PC-3 (cell line): ENCODE measurements at regions not wholly inside any gene's neighbourhood (a gene's known extent, or its start where the extent isn't known, plus 50 kb on each side); places are given as distances from the start of the nearest gene placed in this dataset.

ENCODE experiments used
- ATAC-seq: fragments of 200-7000 bp; cut with Tn5 transposase; 2 replicates; pipeline ENCODE4 v1.9.1; 2020; ENCODE audit warnings: mild to moderate bottlenecking, moderate library complexity
- BruUV-seq: library from RNA; stranded (reverse); fragments of 400-500 nt; replicated peaks from 2 replicates; lab custom pipeline; 2021; lab: Mats Ljungman, UMichigan
- CTCF ChIA-PET: fragments of 300-600 bp; sonication (Branson Sonifier 250); formaldehyde crosslinking; loops from one replicate; lab custom pipeline; 2022; ENCODE audit warnings: antibody characterized with exemption; lab: Charles Lee
- POLR2A ChIA-PET: fragments of 300-600 bp; sonication (Branson Sonifier 250); formaldehyde crosslinking; loops from one replicate; lab custom pipeline; 2022; ENCODE audit warnings: antibody characterized with exemption; ENCODE audit not compliant: unreplicated experiment; lab: Charles Lee
- DNase-seq: peaks from one replicate; pipeline ENCODE4 v3.0.0-alpha.2; 2015
- H2AFZ ChIP-seq: fragments of 300-600 bp; sonication (generic); 2 replicates; pipeline ENCODE4 v1.6.0; 2016; ENCODE audit warnings: antibody characterized with exemption, low read length
- H3F3A ChIP-seq: fragments of 300-600 bp; sonication (generic); one replicate; pipeline ENCODE4 v1.6.0; 2017; ENCODE audit warnings: antibody characterized with exemption, low read length, control low read depth, mild to moderate bottlenecking; ENCODE audit not compliant: unreplicated experiment
- H3K27ac ChIP-seq: fragments of 300-600 bp; sonication (generic); 2 replicates; pipeline ENCODE4 v1.5.1; 2016; ENCODE audit warnings: mild to moderate bottlenecking, low read length
- H3K27me3 ChIP-seq: fragments of 300-600 bp; sonication (generic); 2 replicates; pipeline ENCODE4 v1.6.1; 2016; ENCODE audit warnings: low read length, mixed read lengths
- H3K36me3 ChIP-seq: fragments of 300-600 bp; sonication (generic); 2 replicates; pipeline ENCODE4 v1.6.1; 2016; ENCODE audit warnings: low read depth, mixed run types, low read length, mixed read lengths
- H3K4me1 ChIP-seq: fragments of 300-600 bp; sonication (generic); 2 replicates; pipeline ENCODE4 v1.5.1; 2016; ENCODE audit warnings: low read length; ENCODE audit not compliant: insufficient read depth
- H3K4me2 ChIP-seq: fragments of 300-600 bp; sonication (generic); 2 replicates; pipeline ENCODE4 v1.6.0; 2016; ENCODE audit warnings: low read length
- H3K4me3 ChIP-seq: fragments of 300-600 bp; sonication (generic); 2 replicates; pipeline ENCODE4 v1.5.1; 2016; ENCODE audit warnings: mild to moderate bottlenecking, low read length, mixed read lengths
- H3K79me2 ChIP-seq: fragments of 300-600 bp; sonication (generic); 2 replicates; pipeline ENCODE4 v1.6.1; 2017; ENCODE audit warnings: low read length, mixed read lengths
- H3K9ac ChIP-seq: fragments of 300-600 bp; sonication (generic); 2 replicates; pipeline ENCODE4 v1.6.0; 2016; ENCODE audit warnings: mild to moderate bottlenecking, low read length
- H3K9me2 ChIP-seq: fragments of 300-600 bp; sonication (generic); replicated peaks from 2 replicates; pipeline ENCODE4 v1.6.1; 2016; ENCODE audit warnings: mixed run types, low read length, mixed read lengths
- H3K9me3 ChIP-seq: fragments of 300-600 bp; sonication (generic); 2 replicates; pipeline ENCODE4 v1.6.1; 2016; ENCODE audit warnings: low read length, mixed read lengths
- H4K20me1 ChIP-seq: fragments of 300-600 bp; sonication (generic); 2 replicates; pipeline ENCODE4 v1.6.1; 2016; ENCODE audit warnings: low read length, mixed read lengths
- EZH2 ChIP-seq: fragments of 300-600 bp; sonication (generic); IDR thresholded peaks from one replicate; pipeline ENCODE4 v1.6.1; 2017; ENCODE audit warnings: antibody characterized with exemption, mild to moderate bottlenecking, low read length; ENCODE audit not compliant: unreplicated experiment
- EZH2phosphoT487 ChIP-seq: fragments of 300-600 bp; sonication (generic); IDR thresholded peaks from 2 replicates; pipeline ENCODE4 v1.6.1; 2018; ENCODE audit warnings: mild to moderate bottlenecking, antibody characterized with exemption, low read length, borderline replicate concordance
- intact Hi-C: fragments of 100-400 bp; cut with micrococcal nuclease; formaldehyde crosslinking; loops from 2 replicates; pipeline ENCODE4 v1.9.0; 2023
- TF ChIP-seq, protein P1 (sequence below): fragments of 300-600 bp; sonication (generic); conservative IDR thresholded peaks from 2 replicates; pipeline ENCODE4 v1.5.1; 2017; ENCODE audit warnings: antibody characterized with exemption, low read depth, mild to moderate bottlenecking, low read length

GRCh38 chr11:109338131-109338530 is 83.9 kb upstream of the C11orf87 start:
- H3K79me2 ChIP-seq: no peaks in the 10 kb centered on the region
- no peaks in the 10 kb centered on the region for H3K9me3 ChIP-seq
- intact Hi-C loops: no loop called here
- no peak overlapping the region for H3K4me3 ChIP-seq
- POLR2A ChIA-PET: no interaction called here
- no peaks in the 10 kb centered on the region for H3K36me3 ChIP-seq
- DNase-seq: no peak
- H2AFZ ChIP-seq: no peak overlapping the region
- peaks cover 36% of the 10 kb centered on the region for H3K27me3 ChIP-seq
- H4K20me1 ChIP-seq: no peaks in the 10 kb centered on the region
- no peaks in the 10 kb centered on the region for H3K9me2 ChIP-seq
- H3K4me1 ChIP-seq: no peaks in the 10 kb centered on the region
- H3K27ac ChIP-seq: no peak overlapping the region
- H3F3A ChIP-seq: no peaks in the 10 kb centered on the region
- no peak overlapping the region for H3K4me2 ChIP-seq
- no TSS peak for BruUV-seq
- no peak for ATAC-seq
- H3K9ac ChIP-seq: no peak overlapping the region
- TF ChIP-seq EZH2 (no peak), EZH2phosphoT487 (no peak)
- TF ChIP-seq, protein P1, sequence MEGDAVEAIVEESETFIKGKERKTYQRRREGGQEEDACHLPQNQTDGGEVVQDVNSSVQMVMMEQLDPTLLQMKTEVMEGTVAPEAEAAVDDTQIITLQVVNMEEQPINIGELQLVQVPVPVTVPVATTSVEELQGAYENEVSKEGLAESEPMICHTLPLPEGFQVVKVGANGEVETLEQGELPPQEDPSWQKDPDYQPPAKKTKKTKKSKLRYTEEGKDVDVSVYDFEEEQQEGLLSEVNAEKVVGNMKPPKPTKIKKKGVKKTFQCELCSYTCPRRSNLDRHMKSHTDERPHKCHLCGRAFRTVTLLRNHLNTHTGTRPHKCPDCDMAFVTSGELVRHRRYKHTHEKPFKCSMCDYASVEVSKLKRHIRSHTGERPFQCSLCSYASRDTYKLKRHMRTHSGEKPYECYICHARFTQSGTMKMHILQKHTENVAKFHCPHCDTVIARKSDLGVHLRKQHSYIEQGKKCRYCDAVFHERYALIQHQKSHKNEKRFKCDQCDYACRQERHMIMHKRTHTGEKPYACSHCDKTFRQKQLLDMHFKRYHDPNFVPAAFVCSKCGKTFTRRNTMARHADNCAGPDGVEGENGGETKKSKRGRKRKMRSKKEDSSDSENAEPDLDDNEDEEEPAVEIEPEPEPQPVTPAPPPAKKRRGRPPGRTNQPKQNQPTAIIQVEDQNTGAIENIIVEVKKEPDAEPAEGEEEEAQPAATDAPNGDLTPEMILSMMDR: no peak
- CTCF ChIA-PET: no interaction called here

GRCh38 chr11:109342261-109342660 is 79.7 kb upstream of the C11orf87 start:
- no peak for DNase-seq
- intact Hi-C loops: no loop called here
- no TSS peak for BruUV-seq

GRCh38 chr11:109343242-109343641 is 78.7 kb upstream of the C11orf87 start:
- H3K9me3 ChIP-seq: no peaks in the 10 kb centered on the region
- no peak for ATAC-seq
- TF ChIP-seq EZH2phosphoT487 (no peak), EZH2 (no peak)
- TF ChIP-seq, protein P1: no peak
- H3K9me2 ChIP-seq: no peaks in the 10 kb centered on the region
- no peak overlapping the region for H3K9ac ChIP-seq
- ChIA-PET POLR2A (interaction anchor here (0.6 kb wide), 1 partner anchor 93 kb away, joined by 3 read pairs; no protein-coding TSS in a partner anchor), CTCF (no interaction called here)
- no peak overlapping the region for H3K4me3 ChIP-seq
- peaks cover 48% of the 10 kb centered on the region for H3K27me3 ChIP-seq
- no peaks in the 10 kb centered on the region for H3K36me3 ChIP-seq
- no peaks in the 10 kb centered on the region for H3K79me2 ChIP-seq
- intact Hi-C loops: no loop called here
- H4K20me1 ChIP-seq: no peaks in the 10 kb centered on the region
- no peak overlapping the region for H2AFZ ChIP-seq
- no TSS peak for BruUV-seq
- H3K4me2 ChIP-seq: no peak overlapping the region
- no peaks in the 10 kb centered on the region for H3K4me1 ChIP-seq
- no peak overlapping the region for H3K27ac ChIP-seq
- H3F3A ChIP-seq: no peaks in the 10 kb centered on the region
- DNase-seq: no peak

More at GRCh38 chr11:109342261-109342660, 79.7 kb upstream of the C11orf87 start:
- Histone ChIP-seq H2AFZ (no peak overlapping the region), H3K27me3 (peaks cover 46% of the 10 kb centered on the region), H4K20me1 (no peaks in the 10 kb centered on the region), H3K4me3 (no peak overlapping the region), H3K4me1 (no peaks in the 10 kb centered on the region), H3K9me2 (no peaks in the 10 kb centered on the region), H3K9me3 (no peaks in the 10 kb centered on the region), H3K4me2 (no peak overlapping the region), H3K27ac (no peak overlapping the region), H3F3A (no peaks in the 10 kb centered on the region), H3K79me2 (no peaks in the 10 kb centered on the region), H3K9ac (no peak overlapping the region), H3K36me3 (no peaks in the 10 kb centered on the region)
- no peak for ATAC-seq
- POLR2A ChIA-PET: no interaction called here
- TF ChIP-seq EZH2phosphoT487: no peak
- no peak for TF ChIP-seq EZH2
- TF ChIP-seq, protein P1: no peak
- CTCF ChIA-PET: no interaction called here
